Left colon (tissue), 2 donors: ENCODE measurements at regions not wholly inside any gene's neighbourhood (a gene's known extent, or its start where the extent isn't known, plus 50 kb on each side); places are given as distances from the start of the nearest gene placed in this dataset.

ENCODE experiments used
- ATAC-seq: fragments of 200-7000 bp; cut with Tn5 transposase; one replicate; pipeline ENCODE4 v1.9.1; 2020; ENCODE audit warnings: mild to moderate bottlenecking, moderate library complexity
- DNase-seq, 2 donors: peaks; one replicate each; pipeline ENCODE4 v3.0.0-alpha.2; 2020
- intact Hi-C, 2 donors: fragments of 100-400 bp; cut with DNase I in 1 of 2; cut with micrococcal nuclease in 1 of 2; formaldehyde crosslinking; loops; one replicate each; pipeline versions ENCODE4 v1.11.2 to v1.14.0; 2022; cut with DNase I, micrococcal nuclease
- donor health status: DM: no; HTN: no; CAD: no.
- donor health status: DM: yes; HTN: yes; CAD: no.

GRCh38 chr4:23235628-23236390 lies 543.1 kb downstream of the GBA3 start:
- ATAC-seq (no peak), DNase-seq (no peak)
- intact Hi-C loops = no loop called here

- ATAC-seq = no peak
- intact Hi-C loops = no loop called here
These were observed 542.0 kb downstream of the GBA3 start for GRCh38 chr4:23234716-23235115.

GRCh38 chr4:23234018-23234417 lies 541.3 kb downstream of the GBA3 start:
- ATAC-seq (no peak), DNase-seq (no peak)
- intact Hi-C loops = no loop called here

More at GRCh38 chr4:23234716-23235115, 542.0 kb downstream of the GBA3 start:
- DNase-seq = no peak

- intact Hi-C loops = no loop called here
- ATAC-seq = no peak
- no peak for DNase-seq
These were observed 540.9 kb downstream of the GBA3 start for GRCh38 chr4:23233596-23233995.

- ATAC-seq = no peak
- intact Hi-C loops = no loop called here
- no peak for DNase-seq
These were observed 540.2 kb downstream of the GBA3 start for GRCh38 chr4:23232987-23233386.

GRCh38 chr4:23225564-23225963 lies 532.8 kb downstream of the GBA3 start:
- DNase-seq = no peak
- ATAC-seq = no peak
- intact Hi-C loops = no loop called here

- ATAC-seq = no peak
- no peak for DNase-seq
- intact Hi-C loops = no loop called here
These were observed 532.1 kb downstream of the GBA3 start for GRCh38 chr4:23224684-23225420.

- ATAC-seq = no peak
- no peak for DNase-seq
- intact Hi-C loops = no loop called here
These were observed 528.2 kb downstream of the GBA3 start for GRCh38 chr4:23220911-23221310.

GRCh38 chr4:23219779-23220408 lies 527.2 kb downstream of the GBA3 start:
- DNase-seq (no peak), ATAC-seq (no peak)
- intact Hi-C loops = no loop called here

GRCh38 chr4:23213198-23213597 lies 520.5 kb downstream of the GBA3 start:
- ATAC-seq (peak; percentile 60), DNase-seq (no peak)

GRCh38 chr4:23212558-23212957 lies 519.8 kb downstream of the GBA3 start:
- no peak for DNase-seq
- ATAC-seq = no peak
- intact Hi-C loops = no loop called here

More at GRCh38 chr4:23213198-23213597, 520.5 kb downstream of the GBA3 start:
- intact Hi-C loops = no loop called here

GRCh38 chr4:23207059-23207458 lies 514.3 kb downstream of the GBA3 start:
- intact Hi-C loops = no loop called here
- DNase-seq (no peak), ATAC-seq (no peak)

GRCh38 chr4:23202712-23203247 lies 510.0 kb downstream of the GBA3 start:
- DNase-seq = peak in 1 of 2 donors; percentile 20
- intact Hi-C loops = no loop called here
- peak; percentile 95 for ATAC-seq

- intact Hi-C loops = no loop called here
- no peak for DNase-seq
- no peak for ATAC-seq
These were observed 502.0 kb downstream of the GBA3 start for GRCh38 chr4:23194751-23195150.

GRCh38 chr4:23174179-23174578 lies 481.4 kb downstream of the GBA3 start:
- DNase-seq (no peak), ATAC-seq (peak; percentile 71)
- intact Hi-C loops = no loop called here

- DNase-seq = no peak
- intact Hi-C loops = no loop called here
- no peak for ATAC-seq
These were observed 479.2 kb downstream of the GBA3 start for GRCh38 chr4:23171976-23172375.

- intact Hi-C loops = no loop called here
- ATAC-seq (peak; percentile 89), DNase-seq (no peak)
These were observed 477.0 kb downstream of the GBA3 start for GRCh38 chr4:23169608-23170311.

GRCh38 chr4:23166919-23167318 lies 474.2 kb downstream of the GBA3 start:
- DNase-seq = no peak
- intact Hi-C loops = no loop called here
- ATAC-seq = no peak

GRCh38 chr4:23166407-23166806 lies 473.7 kb downstream of the GBA3 start:
- intact Hi-C loops = no loop called here
- ATAC-seq (no peak), DNase-seq (no peak)
